NOMO-1 treated with dmso at 0.1 percent for 144 hours (cell line): ENCODE measurements at regions not wholly inside any gene's neighbourhood (a gene's known extent, or its start where the extent isn't known, plus 50 kb on each side); places are given as distances from the start of the nearest gene placed in this dataset.
"Not testable (repeated sequence)": the region's sequence is repeated elsewhere in the genome, so short reads cannot be mapped to it uniquely, and the experiment has no call there.

Experiments used
- DNase-seq: peaks from one replicate; lab custom pipeline; 2025; ENCODE audit not compliant: unreplicated experiment; lab: John Stamatoyannopoulos, UW

DNA sequence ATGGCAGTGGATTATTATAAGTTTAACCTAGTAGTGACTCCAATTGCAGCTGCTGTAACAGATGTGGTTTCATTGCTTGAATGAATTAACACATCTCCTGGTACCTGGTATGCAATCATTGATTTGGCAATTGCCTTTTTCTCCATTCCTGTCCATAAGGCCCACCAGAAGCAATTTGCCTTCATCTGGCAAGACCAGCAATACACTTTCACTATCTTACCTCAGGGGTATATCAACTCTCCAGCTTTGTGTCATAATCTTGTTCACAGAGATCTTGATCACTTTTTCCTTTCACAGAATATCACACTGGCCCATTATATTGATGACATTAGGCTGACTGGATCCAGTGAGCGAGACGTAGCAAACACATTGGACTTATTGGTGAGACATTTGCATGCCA, 128.7 kb upstream of the ZC3H12C start:
- no peak for DNase-seq

DNA sequence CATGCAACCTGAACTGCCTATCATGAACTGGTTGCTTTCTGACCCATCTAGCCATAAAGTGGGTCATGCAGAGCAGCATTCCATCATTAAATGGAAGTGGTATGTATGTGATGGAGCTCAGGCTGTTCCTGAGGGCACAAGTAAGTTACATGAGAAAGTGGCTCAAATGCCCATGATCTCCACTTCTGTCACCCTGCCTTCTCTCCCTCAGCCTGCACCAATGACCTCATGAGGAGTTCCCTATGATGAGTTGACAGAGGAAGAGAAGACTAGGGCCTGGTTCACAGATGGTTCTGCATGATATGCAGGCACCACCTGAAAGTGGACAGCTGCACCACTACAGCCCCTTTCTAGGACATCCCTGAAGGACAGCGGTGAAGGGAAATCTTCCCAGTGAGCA, 127.7 kb upstream of the ZC3H12C start:
- DNase-seq = not testable (repeated sequence)

DNA sequence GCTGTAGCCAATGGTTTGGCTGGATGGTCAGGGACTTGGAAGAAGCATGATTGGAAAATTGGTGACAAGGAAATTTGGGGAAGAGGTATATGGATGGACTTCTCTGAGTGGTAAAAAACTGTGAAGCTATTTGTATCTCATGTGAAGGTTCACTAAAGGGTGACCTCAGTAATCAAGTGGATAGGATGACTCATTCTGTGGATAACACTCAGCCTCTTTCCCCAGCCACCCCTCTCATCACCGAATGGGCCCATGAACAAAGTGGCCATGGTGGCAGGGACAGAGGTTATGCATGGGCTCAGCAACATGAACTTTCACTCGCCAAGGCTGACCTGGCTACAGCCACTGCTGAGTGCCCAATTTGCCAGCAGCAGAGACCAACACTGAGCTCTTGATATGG, 127.3 kb upstream of the ZC3H12C start:
- DNase-seq = not testable (repeated sequence)

- not testable (repeated sequence) for DNase-seq
Observed at GRCh38 chr11:109967136-109967535, 126.1 kb upstream of the ZC3H12C start.

GRCh38 chr11:109968299-109968698, 124.9 kb upstream of the ZC3H12C start:
- DNase-seq = no peak

GRCh38 chr11:109968781-109969180, 124.4 kb upstream of the ZC3H12C start:
- no peak for DNase-seq

DNA sequence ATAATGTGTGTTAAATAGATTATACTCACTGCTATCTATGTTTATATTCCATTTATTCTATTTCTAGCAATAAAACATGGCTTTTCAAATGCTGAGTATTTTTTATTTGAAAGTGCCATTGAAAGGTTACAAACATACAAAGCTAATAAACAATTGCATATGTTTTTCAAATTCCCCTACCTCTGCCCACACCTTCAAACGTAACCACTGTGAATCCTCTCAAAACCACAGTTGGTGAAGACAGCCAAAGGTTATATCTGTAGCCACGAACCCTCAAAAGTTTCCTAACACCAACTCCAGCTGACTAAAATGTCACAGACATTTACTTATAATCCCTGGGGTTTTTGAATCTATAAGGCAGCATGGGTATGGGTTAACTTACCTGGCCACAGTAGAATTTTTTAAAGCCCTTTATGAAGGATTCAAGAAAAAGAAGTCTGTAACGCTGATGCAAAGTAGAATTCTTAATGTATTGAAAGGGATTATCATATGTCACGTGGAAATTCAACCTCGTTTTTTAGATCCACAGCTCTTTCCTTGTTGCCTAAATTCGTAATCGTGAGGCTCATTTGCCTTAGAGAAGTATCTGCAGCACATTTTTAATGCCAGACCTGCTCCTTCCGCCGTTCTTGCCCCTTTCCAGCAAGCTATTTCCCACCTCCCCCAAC, 122.5 kb upstream of the ZC3H12C start:
- DNase-seq = no peak

DNA sequence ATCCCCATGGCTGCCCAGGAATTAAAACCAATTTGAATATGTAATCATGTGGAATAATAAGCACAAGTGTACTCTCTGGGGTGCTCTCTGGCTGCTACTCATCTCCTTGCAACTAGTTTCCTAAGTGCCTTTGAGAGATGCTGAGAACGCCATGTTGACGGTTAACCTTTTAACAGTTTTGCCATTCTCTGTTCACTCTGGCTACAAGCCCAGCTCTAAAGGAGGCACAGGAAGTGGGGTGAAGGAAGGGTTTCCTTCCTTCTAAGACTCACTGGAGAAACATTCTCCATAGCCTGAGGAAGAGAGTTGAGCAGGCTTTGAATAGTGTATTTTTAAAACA, 122.0 kb upstream of the ZC3H12C start:
- no peak for DNase-seq

DNA sequence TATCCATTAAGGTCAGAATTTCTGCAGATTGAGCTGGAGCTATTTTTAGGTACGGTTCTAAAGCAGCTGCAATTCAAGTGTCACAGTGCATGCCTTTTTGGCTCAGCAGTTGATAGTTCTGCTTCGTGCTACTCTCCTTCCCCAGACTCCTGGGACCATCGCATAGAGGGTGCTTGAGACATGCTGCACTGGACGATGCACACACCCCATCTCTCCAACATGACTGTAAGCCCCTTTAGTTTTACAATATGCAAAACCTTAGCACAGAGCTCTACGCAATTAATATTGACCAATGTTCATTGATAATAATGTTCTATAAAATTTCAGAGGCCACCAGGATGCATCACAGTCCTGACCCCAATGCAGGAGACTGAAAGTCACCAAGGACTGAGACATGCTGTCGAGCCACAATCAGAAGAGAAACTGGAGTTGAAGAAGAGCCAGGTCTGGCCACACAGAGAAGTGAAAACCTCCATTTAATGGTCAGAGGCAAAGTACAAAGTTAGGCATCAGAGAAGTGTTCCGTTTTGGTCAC, 120.9 kb upstream of the ZC3H12C start:
- peak; percentile 36 for DNase-seq

GRCh38 chr11:109972939-109973338, 120.3 kb upstream of the ZC3H12C start:
- no peak for DNase-seq

GRCh38 chr11:109973486-109973885, 119.7 kb upstream of the ZC3H12C start:
- no peak for DNase-seq

- no peak for DNase-seq
Observed at GRCh38 chr11:109974523-109974922, 118.7 kb upstream of the ZC3H12C start.

DNA sequence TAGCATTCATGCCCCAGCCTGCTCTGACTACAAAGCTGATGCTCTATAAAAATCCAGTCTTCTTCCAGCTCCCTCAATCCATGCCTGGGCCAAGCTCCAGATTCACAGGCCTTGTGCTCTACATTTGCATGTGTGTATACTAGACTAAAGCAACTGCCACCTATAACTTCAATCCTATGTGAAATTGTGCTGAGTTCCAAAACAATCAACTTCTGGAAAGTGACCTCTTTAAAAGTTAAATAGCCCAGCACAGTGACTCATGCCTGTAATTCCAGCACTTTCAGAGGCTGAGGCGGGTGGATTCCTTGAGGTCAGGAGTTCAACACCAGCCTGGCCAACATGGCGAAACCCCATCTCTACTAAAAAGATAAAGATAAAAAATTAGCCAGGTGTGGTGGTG, 114.3 kb upstream of the ZC3H12C start:
- no peak for DNase-seq

- DNase-seq = no peak
Observed at GRCh38 chr11:109981031-109981636, 112.1 kb upstream of the ZC3H12C start.

DNA sequence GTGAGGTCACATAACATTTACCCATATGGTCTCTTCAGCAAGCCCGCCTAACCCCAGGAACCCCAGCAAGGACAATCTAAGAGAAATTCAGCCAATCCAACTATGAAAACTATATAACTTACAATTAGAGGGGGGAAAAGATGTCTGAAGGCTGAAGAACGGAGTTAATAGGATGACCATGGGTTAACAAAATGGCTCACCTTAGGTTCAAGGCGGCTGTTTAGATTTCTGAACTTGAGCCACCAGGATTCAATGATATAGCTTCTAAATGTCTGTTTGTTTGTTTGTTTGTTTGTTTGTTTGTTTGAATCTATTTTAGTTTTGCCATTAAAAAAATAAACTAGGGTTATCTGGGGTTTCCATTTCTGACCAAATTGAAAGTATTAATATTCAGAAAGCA, 109.8 kb upstream of the ZC3H12C start:
- no peak for DNase-seq

- no peak for DNase-seq
Observed at GRCh38 chr11:109984634-109985289, 108.4 kb upstream of the ZC3H12C start.

DNA sequence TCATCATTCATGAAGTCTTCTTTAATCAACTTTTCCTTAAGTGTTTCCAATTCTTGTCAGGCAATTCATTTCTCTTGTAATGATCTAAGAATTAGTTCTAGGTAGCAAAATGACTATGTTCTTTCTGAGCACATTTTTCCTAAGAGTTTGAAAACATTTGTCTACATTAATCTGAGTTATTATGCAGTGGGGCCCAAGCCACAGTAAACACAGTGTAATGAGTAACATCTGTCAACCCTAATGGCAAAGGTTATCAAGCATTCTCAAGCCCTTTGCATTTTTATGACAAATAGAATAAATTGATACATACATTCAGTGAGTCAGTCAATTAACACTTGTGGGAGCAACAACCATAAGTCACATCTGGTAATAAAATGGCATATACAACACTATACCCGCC, 106.7 kb upstream of the ZC3H12C start:
- DNase-seq = no peak

DNA sequence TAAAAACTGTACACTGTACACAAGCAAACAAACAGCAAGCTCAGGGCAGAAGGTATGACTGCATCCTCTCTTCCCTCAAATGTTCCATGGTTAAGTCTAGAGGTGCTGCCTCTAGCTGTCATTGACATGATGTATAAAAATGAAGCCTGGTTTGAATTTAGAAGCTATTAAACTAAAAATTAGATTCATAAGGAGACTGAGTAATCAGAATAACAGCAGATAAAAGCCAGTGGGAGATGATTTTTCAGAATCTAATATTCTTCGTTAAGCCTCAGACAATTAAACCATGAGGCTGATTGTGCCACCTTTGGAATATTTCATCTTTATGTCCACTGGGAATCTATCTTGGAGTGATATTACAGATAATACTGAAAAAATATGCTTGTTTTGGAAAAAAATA, 101.4 kb upstream of the ZC3H12C start:
- no peak for DNase-seq

DNA sequence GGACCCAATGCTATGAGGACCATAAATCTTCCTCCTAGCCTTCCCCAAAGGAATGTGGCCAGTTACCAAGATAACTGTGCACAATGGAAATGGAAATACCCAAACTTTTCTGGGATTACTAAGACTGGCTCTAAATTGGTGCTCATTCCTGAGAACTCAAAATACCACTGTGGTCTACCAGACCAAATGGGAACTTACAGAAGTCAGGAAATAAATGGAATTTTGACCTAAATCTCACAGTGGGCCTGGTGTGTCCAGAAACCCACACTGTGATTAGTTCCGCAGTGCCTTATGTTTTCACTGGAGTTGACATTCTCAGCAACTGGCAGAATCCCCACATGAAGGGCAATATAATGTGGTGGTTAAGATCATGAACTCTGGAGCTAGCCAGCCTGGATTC, 99.4 kb upstream of the ZC3H12C start:
- no peak for DNase-seq

DNA sequence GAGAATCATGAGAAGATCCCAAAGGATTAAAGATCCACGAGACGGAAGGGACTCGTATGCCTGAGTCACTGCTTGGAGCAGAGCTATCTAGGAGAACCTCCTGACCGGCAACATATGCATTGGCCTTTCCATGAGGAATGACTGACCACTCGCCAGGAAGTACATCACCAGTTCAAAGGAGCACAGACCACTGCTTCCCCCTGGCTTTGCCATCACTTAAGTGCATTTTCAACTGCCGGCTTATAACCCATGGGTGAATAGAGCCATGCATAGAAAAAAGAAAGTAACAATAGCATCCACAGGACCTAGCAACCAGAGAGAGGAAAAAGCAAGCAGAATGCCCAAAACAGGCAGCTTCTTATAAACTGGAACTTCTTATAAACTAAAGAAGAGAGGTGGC, 98.3 kb upstream of the ZC3H12C start:
- DNase-seq = no peak

- DNase-seq = no peak
Observed at GRCh38 chr11:109996060-109996459, 97.1 kb upstream of the ZC3H12C start.

DNA sequence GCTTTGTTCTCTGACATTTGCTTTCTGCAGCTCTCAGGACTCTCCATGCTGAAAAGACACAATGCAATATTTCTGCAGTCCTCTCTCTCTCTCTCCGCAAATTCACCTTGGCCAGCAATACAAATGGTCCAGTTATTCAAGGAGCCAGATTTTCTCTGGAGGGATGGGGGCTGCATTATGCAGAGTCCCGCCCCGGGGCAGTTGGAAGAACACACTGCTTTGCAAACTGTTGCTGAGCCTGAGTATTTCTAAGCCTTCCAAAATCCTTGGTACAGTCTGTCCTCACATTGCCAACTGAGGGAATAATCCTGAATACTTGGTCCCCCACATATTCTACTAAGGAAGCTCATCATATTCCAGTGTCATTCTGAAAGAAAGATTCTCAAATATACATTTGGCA, 94.3 kb upstream of the ZC3H12C start:
- DNase-seq = no peak
